B cell (primary cell): ENCODE measurements at regions not wholly inside any gene's neighbourhood (a gene's known extent, or its start where the extent isn't known, plus 50 kb on each side); places are given as distances from the start of the nearest gene placed in this dataset.

Source experiments
- CTCF ChIP-seq: fragments of 200-600 bp; IDR thresholded peaks from one replicate; pipeline ENCODE4 v1.8.0; 2022; ENCODE audit warnings: antibody characterized with exemption, mild to moderate bottlenecking
- EZH2 ChIP-seq: IDR thresholded peaks from 2 replicates; pipeline ENCODE4 v1.6.1; 2012; ENCODE audit warnings: borderline replicate concordance, low read depth, mild to moderate bottlenecking, moderate library complexity, low read length; ENCODE audit not compliant: insufficient read depth, poor library complexity, severe bottlenecking

- TF ChIP-seq EZH2 = no peak
- no peak for TF ChIP-seq CTCF
Measured at GRCh38 chr5:61813361-61813760, 481.3 kb downstream of the ZSWIM6 start.
